22Rv1 (cell line): ENCODE measurements at regions not wholly inside any gene's neighbourhood (a gene's known extent, or its start where the extent isn't known, plus 50 kb on each side); places are given as distances from the start of the nearest gene placed in this dataset.
A peak's percentile ranks its signal among the peaks of the same experiment; 100 is the strongest.

Source experiments
- ZFX ChIP-seq: fragments of 450-650 bp; IDR thresholded peaks from 2 replicates; pipeline ENCODE4 v1.6.1; 2017; ENCODE audit warnings: antibody characterized with exemption, borderline replicate concordance
- TF ChIP-seq, protein P1 (sequence below): fragments of 450-650 bp; IDR thresholded peaks from 2 replicates; pipeline ENCODE4 v1.5.1; 2017; ENCODE audit warnings: mild to moderate bottlenecking

DNA sequence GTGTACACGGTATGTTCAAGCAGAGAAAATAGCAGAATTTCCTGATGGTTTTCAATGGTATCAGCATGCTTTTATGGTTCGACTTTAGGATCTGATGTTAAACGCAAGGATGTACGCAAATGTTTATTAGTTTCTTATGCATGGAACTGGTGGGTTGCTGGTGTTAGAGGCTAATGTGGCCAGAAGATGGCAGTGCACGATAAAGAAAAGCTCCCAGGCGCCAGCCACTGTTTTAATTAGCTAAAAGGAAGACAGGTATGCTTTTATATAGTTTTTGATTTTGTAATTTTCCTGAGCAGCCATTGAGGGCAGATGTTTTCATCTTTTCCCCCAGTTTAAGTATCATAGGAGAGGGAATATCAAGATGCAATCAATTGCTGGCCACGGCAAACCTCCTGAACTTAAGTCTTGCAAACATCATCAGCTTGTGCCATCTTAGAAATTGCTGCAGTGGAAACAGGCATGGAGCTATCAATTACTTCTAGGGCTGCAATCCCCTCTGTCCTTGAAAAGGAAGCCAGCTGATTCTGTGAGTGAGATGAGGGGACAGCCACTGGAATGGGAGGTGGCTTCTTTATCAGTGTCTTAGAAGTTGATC, 648.5 kb upstream of the RBFOX1 start:
- TF ChIP-seq, protein P1, sequence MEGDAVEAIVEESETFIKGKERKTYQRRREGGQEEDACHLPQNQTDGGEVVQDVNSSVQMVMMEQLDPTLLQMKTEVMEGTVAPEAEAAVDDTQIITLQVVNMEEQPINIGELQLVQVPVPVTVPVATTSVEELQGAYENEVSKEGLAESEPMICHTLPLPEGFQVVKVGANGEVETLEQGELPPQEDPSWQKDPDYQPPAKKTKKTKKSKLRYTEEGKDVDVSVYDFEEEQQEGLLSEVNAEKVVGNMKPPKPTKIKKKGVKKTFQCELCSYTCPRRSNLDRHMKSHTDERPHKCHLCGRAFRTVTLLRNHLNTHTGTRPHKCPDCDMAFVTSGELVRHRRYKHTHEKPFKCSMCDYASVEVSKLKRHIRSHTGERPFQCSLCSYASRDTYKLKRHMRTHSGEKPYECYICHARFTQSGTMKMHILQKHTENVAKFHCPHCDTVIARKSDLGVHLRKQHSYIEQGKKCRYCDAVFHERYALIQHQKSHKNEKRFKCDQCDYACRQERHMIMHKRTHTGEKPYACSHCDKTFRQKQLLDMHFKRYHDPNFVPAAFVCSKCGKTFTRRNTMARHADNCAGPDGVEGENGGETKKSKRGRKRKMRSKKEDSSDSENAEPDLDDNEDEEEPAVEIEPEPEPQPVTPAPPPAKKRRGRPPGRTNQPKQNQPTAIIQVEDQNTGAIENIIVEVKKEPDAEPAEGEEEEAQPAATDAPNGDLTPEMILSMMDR, result peak; percentile 67
- no peak for TF ChIP-seq ZFX
